KMS-11 (cell line): ENCODE measurements at regions not wholly inside any gene's neighbourhood (a gene's known extent, or its start where the extent isn't known, plus 50 kb on each side); places are given as distances from the start of the nearest gene placed in this dataset.
"Not testable (repeated sequence)": the region's sequence is repeated elsewhere in the genome, so short reads cannot be mapped to it uniquely, and the experiment has no call there.

Experiments
- H2AFZ ChIP-seq: fragments of 200-600 bp; sonication (generic); 2 replicates; pipeline ENCODE4 v1.6.1; 2016; ENCODE audit warnings: antibody characterized with exemption, mixed run types, low read depth
- H3K27ac ChIP-seq: fragments of 200-600 bp; sonication (generic); 2 replicates; pipeline ENCODE4 v1.6.1; 2016; ENCODE audit warnings: mild to moderate bottlenecking, mixed run types
- H3K27me3 ChIP-seq: fragments of 200-600 bp; sonication (generic); 2 replicates; pipeline ENCODE4 v1.6.1; 2017; ENCODE audit warnings: mild to moderate bottlenecking, low read depth, mixed run types, moderate library complexity; ENCODE audit not compliant: insufficient read depth
- H3K36me3 ChIP-seq: fragments of 200-600 bp; sonication (generic); 2 replicates; pipeline ENCODE4 v1.6.1; 2017; ENCODE audit warnings: mild to moderate bottlenecking, mixed run types; ENCODE audit not compliant: insufficient read depth
- H3K4me1 ChIP-seq: fragments of 200-600 bp; sonication (generic); 2 replicates; pipeline ENCODE4 v1.6.1; 2016; ENCODE audit warnings: mild to moderate bottlenecking, low read depth, mixed run types; ENCODE audit not compliant: poor library complexity, severe bottlenecking
- H3K4me2 ChIP-seq: fragments of 200-600 bp; sonication (generic); 2 replicates; pipeline ENCODE4 v1.7.0; 2016; ENCODE audit warnings: mild to moderate bottlenecking, mixed run types
- H3K4me3 ChIP-seq: fragments of 200-600 bp; sonication (generic); IDR thresholded peaks from 2 replicates; pipeline ENCODE4 v1.6.1; 2017; ENCODE audit warnings: low read depth, low read length, mixed read lengths; ENCODE audit not compliant: insufficient read depth
- H3K79me2 ChIP-seq: fragments of 200-600 bp; sonication (generic); 2 replicates; pipeline ENCODE4 v1.6.1; 2016; ENCODE audit warnings: low read depth, mixed run types; ENCODE audit not compliant: insufficient read depth
- H3K9ac ChIP-seq: fragments of 200-600 bp; sonication (generic); 2 replicates; pipeline ENCODE4 v1.6.1; 2016; ENCODE audit warnings: mild to moderate bottlenecking, mixed run types
- H4K20me1 ChIP-seq: fragments of 200-600 bp; sonication (generic); 2 replicates; pipeline ENCODE4 v1.6.1; 2016; ENCODE audit warnings: mild to moderate bottlenecking, mixed run types; ENCODE audit not compliant: insufficient read depth
- TF ChIP-seq, protein P1 (sequence below): fragments of 200-600 bp; sonication (generic); conservative IDR thresholded peaks from 2 replicates; pipeline ENCODE4 v1.6.1; 2017; ENCODE audit warnings: low read depth, mild to moderate bottlenecking, antibody characterized with exemption, low read length, moderate library complexity, mixed read lengths

- Histone ChIP-seq H3K4me1 (no peaks in the 10 kb centered on the region), H3K27ac (no peak overlapping the region), H3K79me2 (no peaks in the 10 kb centered on the region), H3K9ac (no peak overlapping the region), H2AFZ (no peak overlapping the region), H4K20me1 (no peaks in the 10 kb centered on the region), H3K4me3 (no peak overlapping the region), H3K36me3 (no peaks in the 10 kb centered on the region), H3K4me2 (no peak overlapping the region), H3K27me3 (no peaks in the 10 kb centered on the region)
- TF ChIP-seq, protein P1, sequence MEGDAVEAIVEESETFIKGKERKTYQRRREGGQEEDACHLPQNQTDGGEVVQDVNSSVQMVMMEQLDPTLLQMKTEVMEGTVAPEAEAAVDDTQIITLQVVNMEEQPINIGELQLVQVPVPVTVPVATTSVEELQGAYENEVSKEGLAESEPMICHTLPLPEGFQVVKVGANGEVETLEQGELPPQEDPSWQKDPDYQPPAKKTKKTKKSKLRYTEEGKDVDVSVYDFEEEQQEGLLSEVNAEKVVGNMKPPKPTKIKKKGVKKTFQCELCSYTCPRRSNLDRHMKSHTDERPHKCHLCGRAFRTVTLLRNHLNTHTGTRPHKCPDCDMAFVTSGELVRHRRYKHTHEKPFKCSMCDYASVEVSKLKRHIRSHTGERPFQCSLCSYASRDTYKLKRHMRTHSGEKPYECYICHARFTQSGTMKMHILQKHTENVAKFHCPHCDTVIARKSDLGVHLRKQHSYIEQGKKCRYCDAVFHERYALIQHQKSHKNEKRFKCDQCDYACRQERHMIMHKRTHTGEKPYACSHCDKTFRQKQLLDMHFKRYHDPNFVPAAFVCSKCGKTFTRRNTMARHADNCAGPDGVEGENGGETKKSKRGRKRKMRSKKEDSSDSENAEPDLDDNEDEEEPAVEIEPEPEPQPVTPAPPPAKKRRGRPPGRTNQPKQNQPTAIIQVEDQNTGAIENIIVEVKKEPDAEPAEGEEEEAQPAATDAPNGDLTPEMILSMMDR: no peak
These were observed 207.1 kb upstream of the PCDH18 start for GRCh38 chr4:137739391-137739790.

DNA sequence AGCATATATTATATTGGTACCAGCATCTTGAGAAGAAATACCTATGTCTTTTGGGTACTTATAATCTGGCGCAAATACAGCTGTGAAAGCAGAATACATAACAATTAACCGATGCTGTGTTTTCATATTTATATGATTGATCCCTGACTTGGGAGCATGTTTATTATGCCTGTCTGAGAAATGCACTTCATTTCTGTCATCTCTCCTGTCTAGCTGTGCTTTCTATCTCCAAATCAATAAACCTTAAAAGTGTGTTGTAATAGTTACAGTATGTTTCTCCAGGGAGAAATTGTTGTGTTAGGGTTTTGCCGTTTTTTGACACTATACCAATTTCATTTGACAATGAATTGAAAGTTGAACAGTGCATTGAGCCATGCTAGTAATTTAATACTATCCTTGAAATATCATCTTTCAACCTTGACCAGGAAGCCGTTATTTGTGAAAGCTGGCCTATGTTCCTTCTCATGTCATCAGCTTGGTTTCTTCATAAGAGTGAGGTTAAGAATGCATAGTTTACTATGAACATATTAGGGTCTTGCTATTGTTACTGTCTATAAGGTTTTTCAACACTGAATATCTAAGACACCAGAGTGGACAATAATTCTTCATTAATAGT lies 206.2 kb upstream of the PCDH18 start:
- H2AFZ ChIP-seq: no peak overlapping the region

DNA sequence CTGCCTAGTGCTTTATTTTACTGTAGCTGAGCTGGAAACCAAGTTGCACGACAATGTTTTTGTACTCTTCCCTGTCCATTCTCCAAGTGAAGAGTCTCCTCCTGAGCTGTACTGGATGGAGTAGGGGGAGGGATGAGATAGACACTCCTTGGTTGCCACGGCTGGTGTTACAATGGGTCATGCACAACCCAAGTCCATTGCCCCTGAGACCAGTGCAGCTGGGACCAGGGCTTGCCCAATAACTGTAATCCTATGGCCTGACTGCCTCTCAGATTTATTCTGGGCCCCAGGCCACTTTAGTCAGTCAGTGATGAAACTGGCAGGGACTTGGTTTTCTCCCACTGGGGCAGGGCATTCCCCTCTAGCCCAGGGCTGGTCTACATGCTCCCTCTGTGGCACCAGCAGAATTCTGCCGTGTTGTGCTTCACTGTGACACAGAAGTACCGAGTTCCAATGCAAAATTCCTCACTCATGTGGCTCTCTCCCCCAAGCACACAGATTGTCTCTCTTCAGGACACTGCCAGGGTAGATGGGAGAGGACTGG lies 203.3 kb upstream of the PCDH18 start:
- no peaks in the 10 kb centered on the region for H4K20me1 ChIP-seq
- no peak overlapping the region for H3K27ac ChIP-seq
- no peak overlapping the region for H2AFZ ChIP-seq
- H3K4me3 ChIP-seq: no peak overlapping the region
- no peaks in the 10 kb centered on the region for H3K4me1 ChIP-seq
- H3K27me3 ChIP-seq: no peaks in the 10 kb centered on the region
- no peaks in the 10 kb centered on the region for H3K36me3 ChIP-seq
- TF ChIP-seq, protein P1: no peak
- H3K79me2 ChIP-seq: no peaks in the 10 kb centered on the region
- H3K4me2 ChIP-seq: no peak overlapping the region
- H3K9ac ChIP-seq: no peak overlapping the region

More for the DNA sequence above, 206.2 kb upstream of the PCDH18 start:
- Histone ChIP-seq H3K9ac (no peak overlapping the region), H4K20me1 (no peaks in the 10 kb centered on the region), H3K4me1 (no peaks in the 10 kb centered on the region), H3K79me2 (no peaks in the 10 kb centered on the region), H3K4me2 (no peak overlapping the region), H3K27ac (no peak overlapping the region), H3K36me3 (no peaks in the 10 kb centered on the region), H3K4me3 (no peak overlapping the region), H3K27me3 (no peaks in the 10 kb centered on the region)
- TF ChIP-seq, protein P1: no peak

DNA sequence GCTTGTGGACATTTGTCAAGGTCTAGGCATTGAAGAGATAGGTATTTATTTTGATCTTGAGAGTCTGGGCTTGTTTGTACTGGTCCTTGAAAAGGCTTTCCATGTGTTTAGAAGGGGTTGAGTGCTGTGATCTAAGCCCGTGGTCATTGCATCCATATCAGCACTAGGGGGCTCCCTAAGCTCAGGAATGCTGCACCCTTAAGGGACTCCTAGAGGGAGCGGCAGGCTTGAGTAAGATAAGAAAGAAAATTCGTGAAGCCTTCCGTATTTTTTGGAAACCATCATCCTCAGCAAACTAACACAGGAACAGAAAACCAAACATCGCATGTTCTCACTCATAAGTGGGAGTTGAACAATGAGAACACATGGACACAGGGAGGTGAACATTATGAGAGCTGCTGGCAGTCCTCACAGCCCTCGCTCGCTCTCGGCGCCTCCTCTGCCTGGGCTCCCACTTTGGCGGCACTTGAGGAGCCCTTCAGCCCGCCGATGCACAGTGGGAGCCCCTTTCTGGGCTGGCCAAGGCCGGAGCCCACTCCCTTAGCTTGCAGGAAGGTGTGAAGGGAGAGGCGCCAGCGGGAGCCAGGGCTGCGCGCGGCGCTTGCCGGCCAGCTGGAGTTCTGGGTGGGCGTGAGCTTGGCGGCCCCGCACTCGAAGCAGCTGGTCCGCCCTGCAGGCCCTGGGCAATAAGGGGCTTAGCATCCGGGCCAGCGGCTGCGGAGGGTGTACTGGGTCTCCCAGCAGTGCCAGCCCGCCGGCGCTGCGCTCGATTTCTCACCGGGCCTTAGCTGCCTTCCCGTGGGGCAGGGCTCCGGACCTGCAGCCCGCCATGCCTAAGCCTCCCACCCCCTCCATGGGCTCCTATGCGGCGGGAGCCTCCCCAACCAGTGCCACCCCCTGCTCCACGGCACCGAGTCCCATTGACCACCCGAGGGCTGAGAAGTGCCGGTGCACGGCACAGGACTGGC lies 201.2 kb upstream of the PCDH18 start:
- not testable (repeated sequence) for H3K4me1 ChIP-seq, H3K27ac ChIP-seq, H3K9ac ChIP-seq, H4K20me1 ChIP-seq, H3K4me3 ChIP-seq, H3K79me2 ChIP-seq, H3K36me3 ChIP-seq, H3K4me2 ChIP-seq, H2AFZ ChIP-seq, H3K27me3 ChIP-seq
- TF ChIP-seq, protein P1: 0 out of 2 replicates have a peak, but pooled peaks have one; percentile 20
